ENCODE measurements at regions not wholly inside any gene's neighbourhood (a gene's known extent, or its start where the extent isn't known, plus 50 kb on each side); places are given as distances from the start of the nearest gene placed in this dataset.

DNA sequence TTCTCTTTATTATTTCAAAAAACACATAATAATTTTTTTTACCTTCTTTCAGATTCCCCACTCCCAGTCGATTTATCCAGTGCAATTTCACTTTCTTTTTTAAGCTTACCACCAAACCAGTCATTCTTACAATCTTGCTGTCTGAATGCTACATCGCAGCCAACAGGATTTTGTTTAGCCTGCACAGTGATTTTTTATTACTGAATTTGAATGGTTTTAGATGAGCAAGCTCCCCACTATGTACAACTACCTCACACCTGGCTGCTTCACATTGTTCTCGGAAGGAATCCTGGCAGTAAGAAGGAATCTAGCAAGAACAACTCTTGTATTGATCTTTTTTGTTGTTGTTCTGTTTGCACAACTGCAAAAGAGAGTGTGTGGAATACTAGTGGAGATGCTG is 668.1 kb upstream of the WWC1 start:
- H3K4me3 ChIP-seq (ENCODE audit: low read depth, low read length) = no peak overlapping the region
- TF ChIP-seq, protein P1, sequence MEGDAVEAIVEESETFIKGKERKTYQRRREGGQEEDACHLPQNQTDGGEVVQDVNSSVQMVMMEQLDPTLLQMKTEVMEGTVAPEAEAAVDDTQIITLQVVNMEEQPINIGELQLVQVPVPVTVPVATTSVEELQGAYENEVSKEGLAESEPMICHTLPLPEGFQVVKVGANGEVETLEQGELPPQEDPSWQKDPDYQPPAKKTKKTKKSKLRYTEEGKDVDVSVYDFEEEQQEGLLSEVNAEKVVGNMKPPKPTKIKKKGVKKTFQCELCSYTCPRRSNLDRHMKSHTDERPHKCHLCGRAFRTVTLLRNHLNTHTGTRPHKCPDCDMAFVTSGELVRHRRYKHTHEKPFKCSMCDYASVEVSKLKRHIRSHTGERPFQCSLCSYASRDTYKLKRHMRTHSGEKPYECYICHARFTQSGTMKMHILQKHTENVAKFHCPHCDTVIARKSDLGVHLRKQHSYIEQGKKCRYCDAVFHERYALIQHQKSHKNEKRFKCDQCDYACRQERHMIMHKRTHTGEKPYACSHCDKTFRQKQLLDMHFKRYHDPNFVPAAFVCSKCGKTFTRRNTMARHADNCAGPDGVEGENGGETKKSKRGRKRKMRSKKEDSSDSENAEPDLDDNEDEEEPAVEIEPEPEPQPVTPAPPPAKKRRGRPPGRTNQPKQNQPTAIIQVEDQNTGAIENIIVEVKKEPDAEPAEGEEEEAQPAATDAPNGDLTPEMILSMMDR (IDR thresholded peaks at IDR 0.05; ENCODE audit: insufficient read depth, low read length) = no peak
- no peak for DNase-seq (ENCODE audit: low read depth)

DNA sequence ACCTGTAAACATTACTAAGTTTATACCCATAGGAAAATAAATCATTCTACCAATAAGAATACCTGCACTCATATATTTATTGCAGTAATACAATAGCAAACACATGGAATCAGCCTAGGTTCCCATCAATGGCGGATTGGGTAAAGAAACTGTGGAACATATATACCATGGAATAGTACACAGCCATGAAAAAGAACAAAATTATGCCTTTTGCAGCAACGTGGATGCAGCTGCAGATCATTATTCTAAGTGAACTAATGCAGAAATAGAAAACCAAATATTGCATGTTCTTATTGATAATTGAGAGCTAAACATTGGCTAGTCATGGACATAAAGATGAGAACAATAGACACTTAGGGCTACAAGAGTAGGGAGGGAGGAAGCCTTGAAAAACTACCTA is 667.4 kb upstream of the WWC1 start:
- no peak for DNase-seq (ENCODE audit: low read depth)
- TF ChIP-seq, protein P1 (IDR thresholded peaks at IDR 0.05; ENCODE audit: insufficient read depth, low read length) = no peak
- no peak overlapping the region for H3K4me3 ChIP-seq (ENCODE audit: low read depth, low read length)

DNA sequence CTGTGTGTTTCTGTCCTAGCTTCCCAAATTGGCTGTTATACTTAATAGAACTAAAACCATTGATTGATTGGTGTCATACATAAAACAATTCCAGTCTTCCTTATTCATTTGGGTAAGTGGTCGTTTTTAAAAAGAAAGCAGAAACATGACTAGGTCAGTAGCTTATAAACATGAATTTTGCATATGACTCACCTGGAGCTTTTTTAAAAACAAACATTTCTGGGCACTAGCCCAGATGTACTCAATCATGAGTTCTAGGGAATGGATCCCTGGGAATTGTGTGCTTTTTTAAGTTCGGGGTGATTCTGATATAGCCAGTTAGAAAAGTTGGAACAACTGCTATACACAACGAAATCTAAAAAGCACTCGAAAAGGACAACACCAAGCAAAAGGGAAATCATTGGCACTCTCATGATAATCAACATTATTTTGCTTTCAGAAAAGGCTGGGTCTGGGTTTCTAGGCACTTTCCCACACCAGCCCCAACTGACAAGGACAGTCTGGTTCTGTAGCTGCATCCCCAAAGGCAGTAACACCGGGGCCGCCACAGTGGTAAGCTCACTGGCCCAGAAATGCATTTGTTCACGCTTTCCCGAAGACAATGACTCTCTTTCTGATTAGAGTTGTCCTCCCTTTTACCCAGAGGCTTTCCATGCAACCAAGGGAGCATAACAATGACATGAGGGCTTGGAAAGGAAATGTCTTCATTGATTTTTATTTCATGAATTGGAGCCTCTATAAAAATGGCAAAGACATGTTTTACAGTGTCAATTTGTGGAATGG is 664.9 kb upstream of the WWC1 start:
- H3K4me3 ChIP-seq (ENCODE audit: low read depth, low read length) = no peak overlapping the region
- DNase-seq (ENCODE audit: low read depth) = no peak
- TF ChIP-seq, protein P1 (IDR thresholded peaks at IDR 0.05; ENCODE audit: insufficient read depth, low read length) = no peak

DNA sequence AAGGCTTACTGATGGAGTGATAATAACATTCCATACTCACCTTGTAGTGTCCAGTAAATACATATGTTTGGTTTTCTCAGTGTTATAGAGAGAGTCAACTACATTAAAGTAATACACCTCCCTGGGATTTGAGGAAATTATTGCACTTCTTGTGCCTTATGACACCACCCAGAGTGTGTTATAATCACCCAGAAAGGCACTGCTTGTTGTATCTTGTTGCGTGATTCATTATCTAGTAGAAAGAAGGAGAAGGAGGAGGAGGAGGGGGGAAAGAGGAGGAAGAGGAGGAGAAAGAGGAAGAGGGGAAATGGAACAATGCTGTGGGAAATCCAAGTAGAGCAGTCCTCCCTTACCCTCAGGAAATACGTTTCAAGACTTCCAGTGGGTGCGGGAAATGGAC is 661.8 kb upstream of the WWC1 start:
- H3K4me3 ChIP-seq (ENCODE audit: low read depth, low read length) = no peak overlapping the region
- TF ChIP-seq, protein P1 (IDR thresholded peaks at IDR 0.05; ENCODE audit: insufficient read depth, low read length) = no peak
- DNase-seq (ENCODE audit: low read depth) = no peak

DNA sequence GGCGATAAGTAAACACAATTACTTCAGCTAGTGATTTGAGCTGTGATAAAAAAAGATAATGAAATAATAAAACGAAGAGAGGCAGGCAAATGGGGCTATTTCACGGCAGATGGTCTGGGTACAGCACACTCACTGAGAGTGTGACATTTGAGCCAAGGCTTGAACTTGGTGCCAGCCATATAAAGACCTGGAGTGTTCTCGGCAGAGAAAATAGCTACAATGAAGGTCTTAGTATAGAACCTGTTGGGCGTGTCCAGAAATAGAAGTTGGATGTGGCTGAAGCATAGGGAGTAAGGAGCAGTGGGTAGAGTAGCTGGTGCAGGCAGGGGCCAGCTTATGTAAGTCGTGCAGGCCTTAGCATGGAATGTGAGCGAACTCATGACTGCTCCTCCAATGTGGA is 660.3 kb upstream of the WWC1 start:
- TF ChIP-seq, protein P1 (IDR thresholded peaks at IDR 0.05; ENCODE audit: insufficient read depth, low read length) = no peak
- no peak for DNase-seq (ENCODE audit: low read depth)
- no peak overlapping the region for H3K4me3 ChIP-seq (ENCODE audit: low read depth, low read length)

DNA sequence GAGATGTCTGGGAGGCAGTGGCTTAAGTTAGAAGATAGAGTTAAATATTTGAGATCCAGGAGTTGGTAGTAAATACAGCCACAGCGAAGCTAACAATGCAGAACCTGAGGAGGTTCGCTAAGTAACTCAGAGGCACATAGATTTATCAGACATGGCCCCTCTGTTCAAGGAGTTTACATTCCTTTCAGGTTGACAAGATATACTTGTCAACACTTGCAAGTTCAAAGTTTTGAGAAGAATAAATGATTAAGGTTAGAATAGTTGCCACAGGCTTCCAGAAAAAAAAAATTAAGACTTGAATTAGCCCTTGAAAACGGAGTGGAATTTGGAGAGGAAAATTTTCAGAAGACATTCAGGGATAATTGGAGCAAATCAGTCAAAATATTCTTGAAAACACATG is 658.3 kb upstream of the WWC1 start:
- TF ChIP-seq, protein P1 (IDR thresholded peaks at IDR 0.05; ENCODE audit: insufficient read depth, low read length) = no peak
- no peak overlapping the region for H3K4me3 ChIP-seq (ENCODE audit: low read depth, low read length)
- no peak for DNase-seq (ENCODE audit: low read depth)

DNA sequence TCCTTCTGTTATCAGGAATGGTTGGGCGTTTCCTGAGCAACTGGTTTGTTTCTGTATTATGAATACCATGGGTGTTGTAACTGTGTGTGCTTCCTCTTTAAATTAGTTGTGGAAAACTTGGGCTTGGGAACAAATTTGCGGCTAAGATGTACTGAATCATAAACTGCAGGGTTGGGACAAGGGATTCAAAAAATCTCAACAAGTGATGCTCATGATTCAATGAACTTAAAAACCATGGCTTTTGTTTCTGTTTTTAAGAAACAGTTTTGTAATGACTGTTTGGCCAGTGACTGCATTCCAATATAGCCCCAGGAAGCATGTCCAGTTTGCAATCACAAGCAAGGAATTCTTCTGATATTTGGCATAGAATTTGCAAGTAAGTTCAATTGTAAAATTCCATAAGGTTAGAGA is 657.5 kb upstream of the WWC1 start:
- peak; percentile 90 for DNase-seq (ENCODE audit: low read depth)
- H3K4me3 ChIP-seq (ENCODE audit: low read depth, low read length) = no peak overlapping the region

More for the DNA sequence above, 657.5 kb upstream of the WWC1 start:
- TF ChIP-seq, protein P1 (IDR thresholded peaks at IDR 0.05; ENCODE audit: insufficient read depth, low read length) = no peak
